H1 (cell line): ENCODE measurements at regions not wholly inside any gene's neighbourhood (a gene's known extent, or its start where the extent isn't known, plus 50 kb on each side); places are given as distances from the start of the nearest gene placed in this dataset.
"Not testable (repeated sequence)": the region's sequence is repeated elsewhere in the genome, so short reads cannot be mapped to it uniquely, and the experiment has no call there.

Experiments used
- CTCF ChIA-PET: fragments of 300-600 bp; sonication (Branson Sonifier 250); formaldehyde crosslinking; loops from one replicate; lab custom pipeline; 2021; ENCODE audit not compliant: partially characterized antibody; lab: Charles Lee
- POLR2A ChIA-PET: fragments of 300-600 bp; sonication (Branson Sonifier 250); formaldehyde crosslinking; loops from one replicate; lab custom pipeline; 2021; ENCODE audit warnings: inconsistent platforms; ENCODE audit not compliant: partially characterized antibody; lab: Charles Lee
- DNase-seq, 2 experiments: peaks; one replicate each; pipeline versions ENCODE4 v3.0.0 to v3.0.0-alpha.2; 2010 to 2022; ENCODE audit warnings: low spot score in 2 of 2, low read depth in 1 of 2, mixed read lengths in 1 of 2
- FAIRE-seq: peaks from 2 replicates; lab custom pipeline; 2011; peaks lifted over from hg19 to GRCh38; lab: Jason Lieb, UNC
- H2AFZ ChIP-seq: 2 replicates; pipeline ENCODE4 v1.8.1; 2012; ENCODE audit warnings: low read length, inconsistent platforms
- H2AK5ac ChIP-seq: 2 replicates; pipeline ENCODE4 v1.6.1; 2013; ENCODE audit warnings: low read depth, low read length
- H2BK120ac ChIP-seq: replicated peaks from 2 replicates; pipeline ENCODE3; 2013; ENCODE audit warnings: low read depth, low read length, inconsistent platforms
- H2BK12ac ChIP-seq: 2 replicates; pipeline ENCODE4 v1.6.1; 2013; ENCODE audit warnings: low read depth, low read length
- H2BK15ac ChIP-seq: 2 replicates; pipeline ENCODE4 v1.6.1; 2013; ENCODE audit warnings: low read length
- H2BK20ac ChIP-seq: 2 replicates; pipeline ENCODE4 v1.6.1; 2013; ENCODE audit warnings: low read length
- H2BK5ac ChIP-seq: 2 replicates; pipeline ENCODE4 v1.6.1; 2013; ENCODE audit warnings: low read depth, low read length
- H3K14ac ChIP-seq: 2 replicates; pipeline ENCODE4 v1.6.1; 2013; ENCODE audit warnings: inconsistent platforms; ENCODE audit not compliant: insufficient read length
- H3K18ac ChIP-seq: 2 replicates; pipeline ENCODE4 v1.6.1; 2013; ENCODE audit warnings: low read length; ENCODE audit errors: extremely low read depth
- H3K23ac ChIP-seq: 2 replicates; pipeline ENCODE4 v1.6.1; 2013; ENCODE audit warnings: inconsistent platforms; ENCODE audit not compliant: insufficient read length
- H3K23me2 ChIP-seq: 2 replicates; pipeline ENCODE4 v1.6.1; 2013; ENCODE audit warnings: low read depth, low read length
- H3K27ac ChIP-seq: 2 replicates; pipeline ENCODE4 v1.6.1; 2011; ENCODE audit warnings: low read depth, low read length, inconsistent platforms
- H3K27me3 ChIP-seq, 4 experiments: replicated peaks in 1 of 4; 1 replicate in 1 of 4; 2 replicates in 3 of 4; pipeline versions ENCODE4 v1.6.1 to v1.8.1; 2011 to 2013; ENCODE audit warnings: low read length in 3 of 4, mild to moderate bottlenecking in 3 of 4, inconsistent platforms in 2 of 4, mixed read lengths in 2 of 4, moderate library complexity in 1 of 4; ENCODE audit not compliant: control insufficient read depth in 3 of 4, insufficient read depth in 3 of 4; ENCODE audit errors: extremely low read depth in 1 of 4
- H3K36me3 ChIP-seq, 4 experiments: 2 replicates each; pipeline versions ENCODE4 v1.6.1 to v1.8.1; 2011 to 2013; ENCODE audit warnings: mild to moderate bottlenecking in 4 of 4, low read length in 3 of 4, moderate library complexity in 2 of 4, control low read depth in 1 of 4, inconsistent platforms in 1 of 4; ENCODE audit not compliant: insufficient read depth in 4 of 4, control insufficient read depth in 2 of 4
- H3K4ac ChIP-seq: replicated peaks from 2 replicates; pipeline ENCODE3; 2013; ENCODE audit warnings: low read length, low read depth, mixed read lengths, inconsistent platforms; ENCODE audit not compliant: insufficient read length
- H3K4me1 ChIP-seq, 4 experiments: replicated peaks in 1 of 4; 1 replicate in 1 of 4; 2 replicates in 3 of 4; pipeline versions ENCODE4 v1.6.1 to v1.8.1; 2011 to 2013; ENCODE audit warnings: low read length in 3 of 4, inconsistent platforms in 2 of 4, mixed read lengths in 1 of 4; ENCODE audit not compliant: insufficient read depth in 4 of 4, control insufficient read depth in 3 of 4
- H3K4me2 ChIP-seq, 2 experiments: 2 replicates each; pipeline versions ENCODE4 v1.6.1 to v1.8.1; 2011 to 2013; ENCODE audit warnings: low read depth in 2 of 2, low read length in 2 of 2, control low read depth in 1 of 2, inconsistent platforms in 1 of 2, mild to moderate bottlenecking in 1 of 2; ENCODE audit not compliant: insufficient read depth in 1 of 2
- H3K4me3 ChIP-seq, 4 experiments: fragments of 200-600, 300-600 bp in 1 of 4; sonication (generic), shearing (Covaris generic), sonication (Bioruptor Twin) in 1 of 4; 2 replicates each; pipeline versions ENCODE4 v1.5.1 to v1.8.1; 2011 to 2016; ENCODE audit warnings: low read length in 4 of 4, low read depth in 3 of 4, control low read depth in 2 of 4, inconsistent platforms in 2 of 4, mild to moderate bottlenecking in 2 of 4, mixed read lengths in 1 of 4, moderate library complexity in 1 of 4; ENCODE audit not compliant: insufficient read depth in 2 of 4; ENCODE audit errors: extremely low read depth in 1 of 4
- H3K56ac ChIP-seq: replicated peaks from 2 replicates; pipeline ENCODE3; 2013; ENCODE audit warnings: low read depth, mild to moderate bottlenecking, mixed read lengths, low read length, inconsistent platforms; ENCODE audit not compliant: insufficient read length
- H3K79me1 ChIP-seq: 2 replicates; pipeline ENCODE4 v1.6.1; 2013; ENCODE audit warnings: low read depth, low read length, control low read depth
- H3K79me2 ChIP-seq, 2 experiments: 2 replicates each; pipeline versions ENCODE4 v1.6.1 to v1.8.1; 2012 to 2013; ENCODE audit warnings: low read length in 2 of 2, mild to moderate bottlenecking in 2 of 2, inconsistent platforms in 1 of 2; ENCODE audit not compliant: insufficient read depth in 2 of 2, control insufficient read depth in 1 of 2
- H3K9ac ChIP-seq, 4 experiments: replicated peaks in 1 of 4; 1 replicate in 1 of 4; 2 replicates in 3 of 4; pipeline versions ENCODE4 v1.6.1 to v1.8.1; 2011 to 2013; ENCODE audit warnings: low read depth in 3 of 4, low read length in 3 of 4, control low read depth in 2 of 4, mild to moderate bottlenecking in 2 of 4, moderate library complexity in 2 of 4, inconsistent platforms in 1 of 4; ENCODE audit errors: extremely low read depth in 1 of 4
- H3K9me3 ChIP-seq, 2 experiments: 2 replicates each; pipeline versions ENCODE4 v1.6.1 to v1.8.1; 2012 to 2013; ENCODE audit warnings: mild to moderate bottlenecking in 2 of 2, moderate library complexity in 2 of 2, control low read depth in 1 of 2, inconsistent platforms in 1 of 2, low read depth in 1 of 2, low read length in 1 of 2, mixed read lengths in 1 of 2; ENCODE audit not compliant: insufficient read depth in 2 of 2
- H4K20me1 ChIP-seq, 2 experiments: replicated peaks in 1 of 2; 2 replicates each; pipeline versions ENCODE3 to v1.8.1; 2011 to 2013; ENCODE audit warnings: inconsistent platforms in 2 of 2, low read length in 2 of 2, mild to moderate bottlenecking in 1 of 2; ENCODE audit not compliant: insufficient read depth in 2 of 2, control insufficient read depth in 1 of 2
- H4K5ac ChIP-seq: 2 replicates; pipeline ENCODE4 v1.6.1; 2013; ENCODE audit warnings: low read length, low read depth, mixed read lengths, inconsistent platforms; ENCODE audit not compliant: insufficient read length
- H4K8ac ChIP-seq: 2 replicates; pipeline ENCODE4 v1.8.0; 2013; ENCODE audit warnings: mild to moderate bottlenecking, moderate library complexity, low read length, inconsistent platforms; ENCODE audit not compliant: insufficient read depth; ENCODE audit errors: extremely low read depth
- H4K91ac ChIP-seq: replicated peaks from 2 replicates; pipeline ENCODE3; 2013; ENCODE audit warnings: low read length, mixed read lengths, inconsistent platforms; ENCODE audit not compliant: insufficient read length
- WGBS, 2 experiments: shearing (Covaris generic) in 1 of 2; methylation state at CpG; one replicate each; pipeline versions ENCODE4 v1.1.6 to v1.1.7; 2013 to 2015; ENCODE audit warnings: low lambda C conversion rate in 2 of 2, mixed read lengths in 2 of 2, inconsistent platforms in 1 of 2, low coverage in 1 of 2, missing lambda C conversion rate in 1 of 2; ENCODE audit not compliant: insufficient replicate concordance in 2 of 2, insufficient coverage in 1 of 2, insufficient read length in 1 of 2; ENCODE audit errors: extremely low coverage in 1 of 2, missing lambda C conversion rate in 1 of 2; 5-methylcytosine and 5-hydroxymethylcytosine counted together

DNA sequence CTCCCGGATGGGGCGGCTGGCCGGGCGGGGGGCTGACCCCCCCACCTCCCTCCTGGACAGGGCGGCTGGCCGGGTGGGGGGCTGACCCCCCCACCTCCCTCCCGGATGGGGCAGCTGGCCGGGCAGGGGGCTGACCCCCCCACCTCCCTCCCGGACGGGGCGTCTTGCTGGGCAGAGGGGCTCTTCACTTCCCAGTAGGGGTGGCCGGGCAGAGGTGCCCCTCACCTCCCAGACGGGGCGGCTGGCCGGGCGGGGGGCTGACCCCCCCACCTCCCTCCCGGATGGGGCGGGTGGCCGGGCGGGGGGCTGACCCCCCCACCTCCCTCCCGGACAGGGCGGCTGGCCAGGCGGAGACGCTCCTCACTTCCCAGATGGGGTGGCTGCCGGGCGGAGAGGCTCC, 55.7 kb upstream of the ACBD5 start:
- H4K5ac ChIP-seq, H3K9ac ChIP-seq, H3K14ac ChIP-seq, H2BK20ac ChIP-seq, H3K27ac ChIP-seq, H3K79me1 ChIP-seq, H3K4me3 ChIP-seq, H2BK15ac ChIP-seq, POLR2A ChIA-PET, H3K56ac ChIP-seq, H4K8ac ChIP-seq, H3K36me3 ChIP-seq, H3K4ac ChIP-seq, H2BK12ac ChIP-seq, H2BK120ac ChIP-seq, H3K18ac ChIP-seq, H2AFZ ChIP-seq, H2AK5ac ChIP-seq, CTCF ChIA-PET, H3K27me3 ChIP-seq, FAIRE-seq, H3K4me1 ChIP-seq, H4K91ac ChIP-seq, H2BK5ac ChIP-seq, DNase-seq, H3K23ac ChIP-seq, H3K23me2 ChIP-seq, H4K20me1 ChIP-seq, H3K4me2 ChIP-seq, H3K79me2 ChIP-seq: not testable (repeated sequence)
- peaks cover 3 to 14% of the 10 kb centered on the region in 2 experiments; a peak in 2 of 4 replicates for H3K9me3 ChIP-seq
- no CpG with 5 or more reads among the region's 26 CpGs for WGBS, 2 experiments

DNA sequence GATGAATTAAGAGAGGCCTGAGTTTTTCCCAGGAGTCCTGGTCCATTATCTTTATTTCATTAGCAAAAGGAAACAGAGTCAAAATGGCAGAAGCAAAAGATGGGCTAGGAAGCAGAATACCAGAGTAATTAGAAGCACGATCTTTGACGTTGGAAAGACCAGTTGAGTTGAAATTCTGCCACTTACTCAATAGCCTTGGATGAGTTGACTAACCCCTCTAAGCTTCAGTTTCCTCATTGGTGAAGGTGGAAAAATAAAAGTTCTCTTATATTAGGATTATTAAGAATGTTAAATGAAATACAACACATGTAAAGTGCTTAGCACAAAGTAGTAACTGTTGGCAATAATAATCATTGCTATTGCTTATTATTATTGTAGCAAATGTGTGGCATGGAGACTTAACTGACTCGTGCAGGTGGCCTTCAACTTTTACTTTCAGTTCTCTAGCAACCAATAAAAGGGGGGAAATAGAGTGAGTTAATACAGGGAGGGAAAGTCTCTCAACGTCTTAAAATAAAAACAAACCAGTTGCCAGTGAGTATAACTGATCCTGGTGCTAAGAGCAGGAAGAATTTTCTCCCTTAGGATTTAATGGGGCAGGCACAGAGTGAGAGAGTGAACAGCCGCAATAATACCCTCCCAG, 50.8 kb upstream of the ACBD5 start:
- H3K79me2 ChIP-seq, H3K27me3 ChIP-seq, H4K20me1 ChIP-seq, H3K23me2 ChIP-seq, H3K18ac ChIP-seq, H2BK15ac ChIP-seq, H3K27ac ChIP-seq, H2BK20ac ChIP-seq, H3K4me2 ChIP-seq, H3K9ac ChIP-seq, H4K5ac ChIP-seq, POLR2A ChIA-PET, H3K36me3 ChIP-seq, H3K4ac ChIP-seq, DNase-seq, H3K23ac ChIP-seq, H2BK120ac ChIP-seq, H4K8ac ChIP-seq, H3K79me1 ChIP-seq, H3K14ac ChIP-seq, CTCF ChIA-PET, H2AFZ ChIP-seq, H4K91ac ChIP-seq, H3K4me1 ChIP-seq, H3K9me3 ChIP-seq, H2BK5ac ChIP-seq, H3K56ac ChIP-seq, H2AK5ac ChIP-seq, H3K4me3 ChIP-seq, H2BK12ac ChIP-seq: not testable (repeated sequence)
- 88% methylated on average over 5 of the region's 5 CpGs; no CpG with 5 or more reads in 1 of the 2 experiments for WGBS, 2 experiments
- FAIRE-seq: peak; percentile 19
